Amniotic stem cell (primary cell): ENCODE measurements at regions not wholly inside any gene's neighbourhood (a gene's known extent, or its start where the extent isn't known, plus 50 kb on each side); places are given as distances from the start of the nearest gene placed in this dataset.
A peak's percentile ranks its signal among the peaks of the same experiment; 100 is the strongest.

Experiments
- DNase-seq: peaks from one replicate; lab custom pipeline; 2025; lab: John Stamatoyannopoulos, UW

- no peak for DNase-seq
These were observed 350.8 kb upstream of the KLF3 start for GRCh38 chr4:38313175-38313574.

DNA sequence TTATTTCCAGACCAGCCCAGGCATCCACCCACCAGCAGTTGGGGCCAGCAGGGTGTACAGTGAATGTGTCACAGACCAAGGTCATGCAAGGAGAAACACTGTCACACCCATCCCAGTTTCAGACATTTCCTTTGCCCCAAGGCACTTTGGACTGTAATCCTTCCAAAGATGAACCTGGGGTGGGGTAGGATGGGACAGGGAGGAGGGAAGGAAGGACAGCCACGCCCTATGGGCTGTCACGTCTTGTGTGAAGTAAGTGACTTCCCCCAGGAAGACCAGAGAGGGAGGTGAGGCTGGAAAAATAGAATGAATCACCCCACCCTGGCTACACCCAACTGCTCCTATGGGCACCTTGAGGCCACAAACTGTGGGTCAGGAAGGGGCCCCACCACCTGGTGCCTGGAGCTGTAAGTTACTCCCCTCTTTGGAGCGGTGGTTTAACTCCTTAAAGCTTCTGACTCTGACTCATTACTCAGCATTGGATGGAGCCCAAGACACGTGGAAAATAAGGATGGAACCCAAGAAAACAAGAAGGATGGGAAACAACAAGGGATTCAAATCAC is 349.9 kb upstream of the KLF3 start:
- no peak for DNase-seq

GRCh38 chr4:38314663-38315062 is 349.3 kb upstream of the KLF3 start:
- no peak for DNase-seq

- no peak for DNase-seq
These were observed 348.7 kb upstream of the KLF3 start for GRCh38 chr4:38315286-38315685.

DNA sequence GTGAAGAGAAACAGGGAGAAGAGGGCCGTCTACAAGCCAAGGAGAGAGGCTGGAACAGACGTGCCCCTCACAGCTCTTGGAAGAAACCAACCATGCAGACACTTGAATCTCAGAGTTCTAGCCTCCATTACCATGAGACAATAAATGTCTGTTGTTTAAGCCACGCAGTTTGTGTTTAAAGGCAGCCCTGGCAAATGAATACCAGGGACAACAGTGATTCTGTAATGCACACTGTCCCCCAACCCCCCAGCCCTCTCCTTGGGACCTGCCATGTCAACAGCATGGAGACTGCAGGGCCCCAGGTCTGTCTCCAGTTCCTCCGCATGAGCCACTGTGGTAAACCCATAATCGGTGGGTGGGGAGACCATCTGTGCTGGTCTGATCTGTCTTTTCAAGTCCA is 348.0 kb upstream of the KLF3 start:
- no peak for DNase-seq

DNA sequence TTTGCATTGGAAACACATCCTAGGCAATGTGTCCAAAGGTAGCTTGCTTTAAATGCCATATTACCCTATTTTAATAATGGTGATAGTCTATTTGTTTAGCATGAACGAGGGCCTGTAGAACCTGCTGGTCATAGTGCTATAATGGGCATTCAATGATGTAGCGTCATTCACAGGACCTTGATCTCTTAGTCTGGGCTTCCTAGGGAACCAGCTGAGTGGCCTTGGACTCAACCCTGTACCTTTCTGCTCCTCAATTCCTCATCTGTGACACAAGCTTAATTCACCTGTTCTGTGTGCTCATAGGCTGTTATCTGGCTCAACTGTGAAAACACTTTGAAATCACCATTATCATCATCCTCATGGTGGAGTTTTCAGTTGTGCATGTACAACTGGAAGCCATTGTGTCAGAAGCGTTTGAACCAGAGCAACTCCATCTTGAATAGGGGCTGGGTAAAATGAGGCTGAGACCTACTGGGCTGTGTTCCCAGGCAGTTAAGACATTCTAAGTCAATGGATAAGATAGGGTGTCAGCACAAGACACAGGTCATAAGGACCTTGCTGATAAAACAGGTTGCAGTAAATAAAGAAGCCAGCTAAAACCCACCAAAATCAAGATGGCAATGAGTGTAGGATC is 346.8 kb upstream of the KLF3 start:
- DNase-seq, result no peak

DNA sequence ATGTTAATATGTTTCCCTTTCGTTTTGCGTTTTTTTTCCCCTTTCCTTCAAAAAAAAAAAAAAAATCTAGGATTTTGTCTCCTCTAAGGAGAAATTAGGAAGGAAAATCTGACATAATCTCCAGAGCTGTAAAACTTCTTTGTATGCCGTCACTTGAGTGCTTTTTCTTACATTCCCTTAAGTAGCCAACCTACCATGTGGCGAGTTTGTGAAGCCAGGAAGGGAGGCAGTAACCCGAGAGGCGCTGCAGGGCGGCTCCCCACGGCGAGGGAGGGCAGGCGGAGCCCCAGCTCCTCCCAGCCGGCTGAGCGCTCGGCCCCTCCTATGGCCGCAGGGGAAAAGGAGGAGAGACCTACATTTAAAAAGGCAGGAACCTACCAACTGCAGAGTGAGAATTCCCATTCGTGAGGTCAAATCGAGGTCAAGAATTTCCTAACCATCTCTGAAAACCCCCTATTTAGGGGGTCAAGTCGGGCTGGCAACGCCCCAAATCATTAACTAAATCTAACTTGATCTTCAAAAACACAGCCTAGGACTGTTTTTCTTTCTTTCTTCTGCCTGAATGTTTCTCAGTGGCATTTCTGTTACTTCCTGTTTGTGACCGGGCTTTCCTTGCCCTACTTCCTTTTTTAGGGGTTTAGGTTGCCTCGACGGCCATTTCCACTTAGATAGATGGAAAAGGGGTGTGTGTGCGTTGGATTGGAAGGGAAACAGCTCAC is 345.1 kb upstream of the KLF3 start:
- DNase-seq, result peak; percentile 86

DNA sequence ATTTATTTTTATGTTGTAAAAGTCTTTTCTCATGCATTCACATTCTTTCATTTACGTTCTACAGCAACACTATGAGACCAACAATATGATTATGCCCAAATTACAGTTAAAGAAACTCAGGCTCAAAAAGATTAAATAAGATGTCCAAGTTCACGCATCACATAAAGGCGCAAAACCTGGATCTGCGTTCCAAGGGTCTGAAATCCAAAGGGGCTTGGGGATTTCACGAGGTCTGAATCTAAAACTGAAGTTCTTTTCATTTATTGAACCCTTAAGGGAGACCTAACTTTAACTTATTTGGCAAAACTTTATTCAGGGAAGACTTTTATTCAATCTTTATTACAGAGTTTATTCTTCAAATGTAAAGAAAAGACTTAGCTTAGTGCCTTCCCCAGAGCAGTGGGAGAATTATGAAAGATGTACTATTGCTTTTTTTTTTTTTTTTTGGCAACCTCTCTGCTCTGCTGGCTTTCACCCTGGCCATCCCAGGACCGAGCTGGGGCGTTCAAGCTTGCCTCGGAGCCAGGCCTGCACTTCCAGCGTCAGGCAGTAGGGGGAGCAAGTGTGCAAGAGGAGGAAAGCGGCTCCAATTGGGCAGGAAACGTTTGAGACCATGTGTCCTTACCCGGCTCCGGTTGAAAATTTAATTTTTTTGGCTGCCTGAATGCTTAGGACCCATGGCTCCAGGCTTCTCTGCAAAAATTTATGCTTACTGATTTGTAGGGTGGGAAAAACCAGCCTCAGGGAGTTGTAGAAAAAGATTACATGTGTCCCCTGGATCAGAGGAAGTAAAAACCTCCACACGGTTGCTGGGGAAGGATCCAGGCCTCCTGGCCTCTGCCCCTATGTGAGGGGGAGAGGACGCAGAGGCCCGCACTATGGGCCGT is 344.3 kb upstream of the KLF3 start:
- DNase-seq, result peak; percentile 82

- DNase-seq, result no peak
These were observed 343.7 kb upstream of the KLF3 start for GRCh38 chr4:38320343-38320695.

DNA sequence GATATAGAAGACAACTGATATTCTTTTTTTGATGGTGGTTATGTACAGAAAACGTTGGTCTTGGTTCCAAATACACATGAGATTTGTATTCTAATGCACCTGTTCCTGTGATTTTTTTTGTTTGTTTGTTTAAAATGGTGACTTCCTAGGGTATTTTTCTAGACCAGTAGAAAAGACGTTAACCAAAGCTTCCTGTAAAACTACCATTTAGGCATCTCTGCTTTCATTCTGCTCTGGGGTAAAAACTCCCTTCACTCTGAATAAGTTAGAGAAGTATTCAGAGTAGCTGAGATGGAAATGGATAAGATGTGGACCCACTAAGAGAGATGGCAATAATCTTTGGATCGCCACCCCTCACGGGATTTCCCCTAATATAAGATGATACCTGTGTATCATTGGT is 343.2 kb upstream of the KLF3 start:
- no peak for DNase-seq

GRCh38 chr4:38322714-38323113 is 341.3 kb upstream of the KLF3 start:
- DNase-seq, result peak; percentile 51

- no peak for DNase-seq
These were observed 340.8 kb upstream of the KLF3 start for GRCh38 chr4:38323141-38323641.

DNA sequence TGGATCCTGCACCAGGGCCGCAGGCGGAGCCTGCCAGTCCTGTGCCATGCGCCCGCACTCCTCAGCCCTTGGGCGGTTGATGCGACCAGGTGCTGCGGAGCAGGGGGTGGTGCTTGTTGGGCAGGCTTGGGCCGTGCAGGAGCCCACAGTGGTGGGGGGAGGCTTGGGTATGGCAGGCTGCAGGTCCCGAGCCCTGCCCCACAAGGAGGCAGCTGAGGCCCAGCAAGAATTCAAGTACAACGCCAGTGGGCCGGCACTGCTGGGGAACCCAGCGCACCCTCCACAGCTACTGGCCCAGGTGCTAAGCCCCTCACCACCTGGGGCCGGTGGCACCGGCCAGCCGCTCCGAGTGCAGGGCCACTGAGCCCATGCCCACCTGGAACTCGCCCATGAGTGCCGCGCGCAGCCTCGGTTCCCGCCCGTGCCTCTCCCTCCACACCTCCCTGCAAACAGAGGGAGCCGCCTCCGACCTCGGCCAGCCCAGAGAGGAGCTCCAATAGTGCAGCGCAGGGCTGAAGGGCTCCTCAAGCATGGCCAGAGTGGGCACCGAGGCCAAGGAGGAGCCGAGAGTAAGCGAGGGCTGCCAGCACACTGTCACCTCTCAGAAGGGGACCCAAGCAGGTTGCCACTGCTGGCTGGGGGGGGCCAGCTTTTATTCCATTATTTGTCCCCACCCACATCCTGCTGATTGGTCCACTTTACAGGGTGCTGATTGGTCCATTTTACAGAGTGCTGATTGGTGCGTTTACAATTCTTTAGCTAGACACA is 339.0 kb upstream of the KLF3 start:
- DNase-seq, result no peak

DNA sequence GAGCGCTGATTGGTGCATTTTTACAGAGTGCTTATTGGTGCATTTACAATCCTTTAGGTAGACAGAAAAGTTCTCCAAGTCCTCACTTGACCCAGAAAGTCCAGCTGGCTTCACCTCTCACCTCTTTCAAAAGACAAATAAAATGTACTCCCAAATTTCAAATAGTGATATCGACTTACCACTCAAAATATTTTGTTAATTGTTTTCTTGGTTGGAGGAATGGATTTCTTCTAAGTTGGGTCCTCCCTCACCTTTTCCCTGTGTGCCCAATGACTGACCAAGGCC is 338.4 kb upstream of the KLF3 start:
- DNase-seq, result no peak

DNA sequence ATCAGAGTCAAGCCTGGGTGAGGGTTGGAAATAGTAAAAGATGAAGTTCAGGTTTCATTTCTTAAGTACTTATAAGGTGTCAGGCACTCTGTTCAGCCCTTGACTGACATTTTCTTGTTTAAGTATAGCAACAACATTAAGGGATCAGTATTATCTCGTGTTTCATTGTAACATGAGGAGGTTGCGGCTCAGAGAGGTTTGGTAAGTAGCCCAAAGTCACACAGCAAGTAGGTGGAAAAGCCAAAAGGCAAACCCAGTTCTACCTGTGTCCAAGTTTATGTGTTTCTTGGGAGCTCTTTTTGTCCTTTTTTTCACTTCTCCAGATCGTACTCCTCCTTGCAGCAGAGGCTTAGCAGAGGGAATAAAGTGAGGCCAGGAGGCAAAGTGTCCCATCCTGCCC is 337.5 kb upstream of the KLF3 start:
- DNase-seq, result no peak

GRCh38 chr4:38327174-38327573 is 336.8 kb upstream of the KLF3 start:
- DNase-seq, result no peak

DNA sequence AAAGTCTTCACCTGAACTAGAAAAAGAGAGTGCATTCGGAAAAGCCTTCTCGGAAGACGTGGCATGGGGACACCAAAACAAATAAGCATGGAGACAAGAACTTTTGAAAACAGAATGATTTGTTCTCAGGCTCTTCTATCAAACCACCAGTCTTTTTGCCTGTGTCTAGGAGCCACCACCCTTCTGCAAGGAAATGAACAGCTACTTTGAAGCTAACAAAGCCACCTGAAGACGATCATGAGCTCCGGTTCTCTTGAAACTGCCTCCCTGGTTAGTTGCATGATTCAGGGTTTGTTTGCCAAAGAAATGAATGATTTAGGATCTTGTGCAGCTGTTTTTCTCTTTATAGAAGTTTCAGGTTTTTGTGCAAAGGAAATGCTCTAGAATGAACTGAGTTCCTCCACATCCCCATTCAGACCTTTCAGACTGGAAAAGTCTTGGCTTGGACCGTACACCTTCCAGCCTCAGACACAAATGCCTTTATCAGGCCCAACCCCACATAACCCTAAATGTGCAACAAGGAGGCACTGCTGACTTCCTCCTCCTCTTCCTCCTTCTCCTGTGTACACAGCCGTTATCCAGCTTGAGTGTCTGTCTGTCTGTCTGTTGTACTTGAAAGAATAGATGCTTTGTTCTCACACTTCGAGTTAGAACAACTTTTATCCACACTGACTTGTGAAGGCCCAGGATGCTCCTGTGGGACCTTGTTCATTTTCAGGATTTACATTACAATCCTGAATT is 334.8 kb upstream of the KLF3 start:
- DNase-seq, result no peak

DNA sequence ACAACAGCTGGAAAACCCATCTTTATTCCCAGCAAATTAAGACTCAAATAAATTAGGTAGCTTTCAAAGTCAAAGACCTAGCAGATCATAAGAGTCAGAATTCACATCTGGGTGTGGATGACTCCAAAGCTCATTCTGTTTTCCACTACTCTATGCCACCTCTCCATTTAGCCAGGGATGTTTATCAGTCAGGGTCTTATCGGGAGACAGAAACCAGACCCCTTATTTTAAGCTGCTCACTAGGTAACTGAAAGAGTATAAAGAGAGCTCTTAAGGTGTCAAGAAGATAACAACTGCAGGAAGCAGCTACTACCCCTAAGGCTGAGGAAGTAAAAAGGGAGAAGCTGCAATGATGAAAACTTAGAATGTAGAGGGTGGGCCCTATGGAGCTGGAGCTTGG is 333.7 kb upstream of the KLF3 start:
- no peak for DNase-seq

GRCh38 chr4:38330936-38331335 is 333.1 kb upstream of the KLF3 start:
- no peak for DNase-seq

GRCh38 chr4:38332699-38333098 is 331.3 kb upstream of the KLF3 start:
- DNase-seq, result no peak

GRCh38 chr4:38333219-38333618 is 330.8 kb upstream of the KLF3 start:
- no peak for DNase-seq
